ENCODE measurements at regions not wholly inside any gene's neighbourhood (a gene's known extent, or its start where the extent isn't known, plus 50 kb on each side); places are given as distances from the start of the nearest gene placed in this dataset.

DNA sequence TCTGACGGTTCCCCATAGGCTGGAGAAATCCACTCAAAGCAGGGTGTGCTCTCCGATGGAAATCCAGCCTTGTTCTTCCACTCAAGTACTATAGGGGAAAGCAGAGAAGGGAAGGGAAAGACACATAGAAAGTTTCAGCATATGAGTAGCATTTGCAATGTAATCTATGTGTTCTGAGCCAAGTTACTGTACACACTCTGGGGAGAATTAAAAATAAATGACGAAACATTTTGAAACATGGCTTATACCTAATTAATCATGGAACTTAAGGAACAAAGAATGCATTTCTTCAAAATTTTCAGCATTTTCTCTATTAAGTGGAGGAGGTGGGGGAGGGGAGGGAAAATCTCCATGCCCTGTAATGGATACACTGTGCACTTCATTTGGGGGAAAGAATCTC is 198.1 kb upstream of the HABP2 start:
- TF ChIP-seq TAF1 (IDR thresholded peaks at IDR 0.05; ENCODE audit: borderline replicate concordance, insufficient read depth, low read length) (no peak), FOXP2 (optimal IDR thresholded peaks at IDR 0.05; ENCODE audit: borderline replicate concordance, extremely low read depth, extremely low read length, insufficient read depth) (no peak), SIN3A (IDR thresholded peaks at IDR 0.05; ENCODE audit: borderline replicate concordance, insufficient read depth, low read length) (no peak), POLR2AphosphoS5 (IDR thresholded peaks at IDR 0.05; ENCODE audit: low read depth, low read length) (no peak)
- TF ChIP-seq, protein P1, sequence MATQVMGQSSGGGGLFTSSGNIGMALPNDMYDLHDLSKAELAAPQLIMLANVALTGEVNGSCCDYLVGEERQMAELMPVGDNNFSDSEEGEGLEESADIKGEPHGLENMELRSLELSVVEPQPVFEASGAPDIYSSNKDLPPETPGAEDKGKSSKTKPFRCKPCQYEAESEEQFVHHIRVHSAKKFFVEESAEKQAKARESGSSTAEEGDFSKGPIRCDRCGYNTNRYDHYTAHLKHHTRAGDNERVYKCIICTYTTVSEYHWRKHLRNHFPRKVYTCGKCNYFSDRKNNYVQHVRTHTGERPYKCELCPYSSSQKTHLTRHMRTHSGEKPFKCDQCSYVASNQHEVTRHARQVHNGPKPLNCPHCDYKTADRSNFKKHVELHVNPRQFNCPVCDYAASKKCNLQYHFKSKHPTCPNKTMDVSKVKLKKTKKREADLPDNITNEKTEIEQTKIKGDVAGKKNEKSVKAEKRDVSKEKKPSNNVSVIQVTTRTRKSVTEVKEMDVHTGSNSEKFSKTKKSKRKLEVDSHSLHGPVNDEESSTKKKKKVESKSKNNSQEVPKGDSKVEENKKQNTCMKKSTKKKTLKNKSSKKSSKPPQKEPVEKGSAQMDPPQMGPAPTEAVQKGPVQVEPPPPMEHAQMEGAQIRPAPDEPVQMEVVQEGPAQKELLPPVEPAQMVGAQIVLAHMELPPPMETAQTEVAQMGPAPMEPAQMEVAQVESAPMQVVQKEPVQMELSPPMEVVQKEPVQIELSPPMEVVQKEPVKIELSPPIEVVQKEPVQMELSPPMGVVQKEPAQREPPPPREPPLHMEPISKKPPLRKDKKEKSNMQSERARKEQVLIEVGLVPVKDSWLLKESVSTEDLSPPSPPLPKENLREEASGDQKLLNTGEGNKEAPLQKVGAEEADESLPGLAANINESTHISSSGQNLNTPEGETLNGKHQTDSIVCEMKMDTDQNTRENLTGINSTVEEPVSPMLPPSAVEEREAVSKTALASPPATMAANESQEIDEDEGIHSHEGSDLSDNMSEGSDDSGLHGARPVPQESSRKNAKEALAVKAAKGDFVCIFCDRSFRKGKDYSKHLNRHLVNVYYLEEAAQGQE (IDR thresholded peaks at IDR 0.05; ENCODE audit: insufficient read depth in 1 of 2, low read depth in 2 of 2, low read length in 2 of 2), result no peak

DNA sequence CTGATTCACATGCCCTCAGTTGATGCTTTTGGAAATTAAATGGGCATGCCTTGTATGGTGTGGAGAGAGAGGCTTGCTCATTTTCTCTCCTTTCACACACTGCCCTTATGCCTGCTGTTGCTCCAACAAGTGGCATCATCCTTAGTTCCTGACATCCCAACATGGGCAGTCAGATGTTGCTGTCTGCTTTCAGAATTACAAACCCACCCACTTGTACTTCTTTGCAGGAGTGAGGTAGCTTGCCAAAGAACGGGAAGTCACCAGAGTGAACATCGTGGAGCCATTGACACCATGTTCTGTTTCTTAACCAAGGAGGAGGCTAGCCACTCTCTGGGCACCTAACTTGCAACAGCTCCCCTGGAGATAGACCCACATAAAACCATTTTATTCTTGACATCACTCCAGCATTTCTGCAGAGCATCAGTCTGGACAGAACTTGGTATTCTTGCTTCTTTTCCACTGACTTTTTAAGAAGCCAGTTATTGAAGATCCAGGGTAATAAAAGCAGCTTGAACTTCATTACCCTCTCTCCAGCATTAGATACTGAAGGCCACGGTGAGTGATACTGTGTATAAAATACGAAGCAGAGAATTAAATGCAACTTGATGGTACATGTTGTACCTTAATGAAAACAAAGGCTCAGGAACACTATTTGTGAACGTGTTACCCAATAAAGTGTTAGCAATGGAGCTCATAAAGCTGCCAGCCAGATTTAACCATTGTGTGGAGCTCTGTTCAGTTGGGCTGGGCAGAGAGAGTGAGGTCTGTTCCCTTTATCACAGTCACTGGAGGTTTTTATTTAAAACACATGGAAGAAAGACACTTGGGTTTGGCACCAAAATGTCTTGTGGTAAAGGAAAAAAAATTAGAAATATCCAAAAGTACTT is 195.8 kb upstream of the HABP2 start:
- TF ChIP-seq POLR2AphosphoS5 (IDR thresholded peaks at IDR 0.05; ENCODE audit: low read depth, low read length), result no peak
- TF ChIP-seq FOXP2 (optimal IDR thresholded peaks at IDR 0.05; ENCODE audit: borderline replicate concordance, extremely low read depth, extremely low read length, insufficient read depth), result no peak
- TF ChIP-seq, protein P1 (IDR thresholded peaks at IDR 0.05; ENCODE audit: insufficient read depth in 1 of 2, low read depth in 2 of 2, low read length in 2 of 2), result no peak
- no peak for TF ChIP-seq TAF1 (IDR thresholded peaks at IDR 0.05; ENCODE audit: borderline replicate concordance, insufficient read depth, low read length)
- TF ChIP-seq SIN3A (IDR thresholded peaks at IDR 0.05; ENCODE audit: borderline replicate concordance, insufficient read depth, low read length), result no peak

DNA sequence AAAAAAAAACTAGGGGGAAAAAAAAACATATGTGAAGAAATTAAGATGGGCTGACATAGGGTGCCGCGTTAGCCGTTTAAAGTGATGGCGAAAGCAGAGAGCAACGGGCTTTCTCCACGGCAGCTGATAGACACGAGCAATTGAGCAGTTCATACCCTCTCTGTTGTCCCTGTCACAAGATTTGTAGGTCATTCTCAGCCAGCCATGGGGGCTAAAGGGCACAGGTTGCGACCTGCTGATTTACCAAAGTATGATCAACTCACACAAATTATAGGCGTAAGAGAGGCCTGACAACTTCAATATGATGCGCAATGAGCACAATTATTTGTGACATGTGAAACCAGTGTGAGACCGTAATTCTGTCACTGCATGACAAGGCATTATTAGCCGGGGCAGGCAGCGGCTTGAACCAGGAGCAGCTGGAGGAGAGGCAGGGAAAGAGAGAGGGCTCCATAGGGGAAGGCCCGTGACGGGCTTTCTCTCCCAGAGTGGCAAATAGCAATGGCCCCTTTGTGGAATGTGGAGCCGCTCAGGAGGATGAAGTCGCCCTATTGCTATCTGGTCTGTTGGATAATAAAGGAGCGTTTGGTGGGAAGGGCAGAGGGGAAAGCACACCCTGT is 195.1 kb upstream of the HABP2 start:
- TF ChIP-seq, protein P1 (IDR thresholded peaks at IDR 0.05; ENCODE audit: insufficient read depth in 1 of 2, low read depth in 2 of 2, low read length in 2 of 2), result no peak
- TF ChIP-seq SIN3A (IDR thresholded peaks at IDR 0.05; ENCODE audit: borderline replicate concordance, insufficient read depth, low read length) (no peak), TAF1 (IDR thresholded peaks at IDR 0.05; ENCODE audit: borderline replicate concordance, insufficient read depth, low read length) (no peak), POLR2AphosphoS5 (IDR thresholded peaks at IDR 0.05; ENCODE audit: low read depth, low read length) (no peak), FOXP2 (optimal IDR thresholded peaks at IDR 0.05; ENCODE audit: borderline replicate concordance, extremely low read depth, extremely low read length, insufficient read depth) (no peak)

DNA sequence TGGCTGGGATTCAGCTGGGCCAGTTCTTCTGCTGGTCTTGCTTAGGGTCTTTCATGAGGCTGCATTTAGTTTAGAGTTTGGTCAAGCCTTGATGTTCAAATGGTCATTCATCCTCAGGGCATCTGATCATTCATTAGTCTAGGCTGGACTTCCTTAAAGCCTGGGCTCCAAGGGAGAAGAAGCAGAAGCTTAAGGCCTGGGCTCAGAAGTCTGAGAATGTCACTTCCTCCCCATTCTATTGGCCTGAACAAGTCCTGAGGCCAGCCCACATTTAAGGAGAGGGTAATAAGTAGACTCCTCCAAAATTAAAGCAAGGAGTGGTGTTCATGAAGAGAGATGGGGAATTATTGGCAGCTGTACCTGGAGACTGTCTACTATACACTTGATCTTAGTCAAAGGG is 193.2 kb upstream of the HABP2 start:
- no peak for TF ChIP-seq FOXP2 (optimal IDR thresholded peaks at IDR 0.05; ENCODE audit: borderline replicate concordance, extremely low read depth, extremely low read length, insufficient read depth)
- no peak for TF ChIP-seq SIN3A (IDR thresholded peaks at IDR 0.05; ENCODE audit: borderline replicate concordance, insufficient read depth, low read length)
- TF ChIP-seq TAF1 (IDR thresholded peaks at IDR 0.05; ENCODE audit: borderline replicate concordance, insufficient read depth, low read length), result no peak
- TF ChIP-seq, protein P1 (IDR thresholded peaks at IDR 0.05; ENCODE audit: insufficient read depth in 1 of 2, low read depth in 2 of 2, low read length in 2 of 2), result no peak
- no peak for TF ChIP-seq POLR2AphosphoS5 (IDR thresholded peaks at IDR 0.05; ENCODE audit: low read depth, low read length)

Data from PFSK-1 (cell line).